ENCODE measurements at regions not wholly inside any gene's neighbourhood (a gene's known extent, or its start where the extent isn't known, plus 50 kb on each side); places are given as distances from the start of the nearest gene placed in this dataset.

GRCh38 chr4:163833669-163834068 is 339.2 kb downstream of the TMA16 start:
- H3K9me3 ChIP-seq (ENCODE audit: control insufficient read depth in 2 of 3, low read length in 3 of 3), result no peaks in the 10 kb centered on the region
- CTCF ChIA-PET, result no interaction called here
- no peaks in the 10 kb centered on the region for H3K27me3 ChIP-seq (ENCODE audit: control insufficient read depth in 2 of 2, insufficient read depth in 2 of 2, low read length in 2 of 2)

GRCh38 chr4:163846008-163846407 is 351.5 kb downstream of the TMA16 start:
- intact Hi-C loops (cut with micrococcal nuclease), result no loop called here
- Mint-ChIP-seq H3K9me3 (peaks cover 0 to 4% (median 0%) of the 10 kb centered on the region in 11 donors), H3K4me1 (no peaks in the 10 kb centered on the region), H3K27ac (no peak overlapping the region), H3K36me3 (peaks cover 0 to 4% (median 0%) of the 10 kb centered on the region in 5 donors), H3K4me3 (no peak overlapping the region), H3K27me3 (peaks cover 0 to 5% (median 0%) of the 10 kb centered on the region in 5 donors)
- no peak for ATAC-seq
- Histone ChIP-seq H3K9me3 (ENCODE audit: control insufficient read depth in 2 of 3, low read length in 3 of 3) (no peaks in the 10 kb centered on the region), H3K27me3 (ENCODE audit: control insufficient read depth in 2 of 2, insufficient read depth in 2 of 2, low read length in 2 of 2) (no peaks in the 10 kb centered on the region), H3K36me3 (ENCODE audit: control insufficient read depth in 2 of 3, insufficient read depth in 3 of 3, low read length in 3 of 3) (no peaks in the 10 kb centered on the region), H3K4me3 (ENCODE audit: low read length) (no peak overlapping the region), H3K27ac (ENCODE audit: low read depth, low read length) (no peak overlapping the region), H3K4me1 (ENCODE audit: control insufficient read depth in 2 of 2, insufficient read depth in 2 of 2, low read length in 2 of 2) (no peaks in the 10 kb centered on the region)
- ChIA-PET CTCF (no interaction called here), POLR2A (no interaction called here)
- no peak for DNase-seq

More at GRCh38 chr4:163833669-163834068, 339.2 kb downstream of the TMA16 start:
- no peaks in the 10 kb centered on the region for H3K4me1 Mint-ChIP-seq
- H3K4me3 ChIP-seq (ENCODE audit: low read length), result no peak overlapping the region
- H3K9me3 Mint-ChIP-seq, result peaks cover 0 to 6% (median 0%) of the 10 kb centered on the region in 11 donors
- peak overlapping the region in 1 of 9 donors; percentile 59 for H3K27ac Mint-ChIP-seq
- DNase-seq, result no peak
- H3K36me3 ChIP-seq (ENCODE audit: control insufficient read depth in 2 of 3, insufficient read depth in 3 of 3, low read length in 3 of 3), result no peaks in the 10 kb centered on the region
- H3K27ac ChIP-seq (ENCODE audit: low read depth, low read length), result no peak overlapping the region
- no peak for ATAC-seq
- peaks cover 0 to 4% (median 0%) of the 10 kb centered on the region in 5 donors for H3K36me3 Mint-ChIP-seq
- no peaks in the 10 kb centered on the region for H3K4me1 ChIP-seq (ENCODE audit: control insufficient read depth in 2 of 2, insufficient read depth in 2 of 2, low read length in 2 of 2)
- POLR2A ChIA-PET, result no interaction called here
- H3K27me3 Mint-ChIP-seq, result peaks cover 0 to 6% (median 0%) of the 10 kb centered on the region in 5 donors
- no peak overlapping the region for H3K4me3 Mint-ChIP-seq
- intact Hi-C loops (cut with micrococcal nuclease), result no loop called here

GRCh38 chr4:163852246-163852645 is 357.8 kb downstream of the TMA16 start:
- H3K9me3 ChIP-seq (ENCODE audit: control insufficient read depth in 2 of 3, low read length in 3 of 3), result no peaks in the 10 kb centered on the region
- no peak overlapping the region for H3K4me3 ChIP-seq (ENCODE audit: low read length)
- Mint-ChIP-seq H3K27me3 (peaks cover 0 to 5% (median 0%) of the 10 kb centered on the region in 5 donors), H3K27ac (no peak overlapping the region), H3K9me3 (peaks cover 0 to 4% (median 0%) of the 10 kb centered on the region in 11 donors), H3K36me3 (peaks cover 0 to 4% (median 0%) of the 10 kb centered on the region in 5 donors), H3K4me3 (no peak overlapping the region), H3K4me1 (no peaks in the 10 kb centered on the region)
- no peaks in the 10 kb centered on the region for H3K36me3 ChIP-seq (ENCODE audit: control insufficient read depth in 2 of 3, insufficient read depth in 3 of 3, low read length in 3 of 3)
- no peak overlapping the region for H3K27ac ChIP-seq (ENCODE audit: low read depth, low read length)
- ChIA-PET CTCF (interaction anchor here (0.9 kb wide), 1 partner anchor 15 kb away, joined by 3 read pairs; no protein-coding TSS in a partner anchor), POLR2A (no interaction called here)
- H3K4me1 ChIP-seq (ENCODE audit: control insufficient read depth in 2 of 2, insufficient read depth in 2 of 2, low read length in 2 of 2), result no peaks in the 10 kb centered on the region
- no peak for DNase-seq
- no peaks in the 10 kb centered on the region for H3K27me3 ChIP-seq (ENCODE audit: control insufficient read depth in 2 of 2, insufficient read depth in 2 of 2, low read length in 2 of 2)
- no peak for ATAC-seq
- intact Hi-C loops (cut with micrococcal nuclease), result no loop called here

GRCh38 chr4:163857903-163858302 is 363.4 kb downstream of the TMA16 start:
- DNase-seq, result no peak
- ATAC-seq, result no peak
- Histone ChIP-seq H3K4me3 (ENCODE audit: low read length) (no peak overlapping the region), H3K27me3 (ENCODE audit: control insufficient read depth in 2 of 2, insufficient read depth in 2 of 2, low read length in 2 of 2) (no peaks in the 10 kb centered on the region), H3K4me1 (ENCODE audit: control insufficient read depth in 2 of 2, insufficient read depth in 2 of 2, low read length in 2 of 2) (no peaks in the 10 kb centered on the region), H3K27ac (ENCODE audit: low read depth, low read length) (no peak overlapping the region), H3K36me3 (ENCODE audit: control insufficient read depth in 2 of 3, insufficient read depth in 3 of 3, low read length in 3 of 3) (no peaks in the 10 kb centered on the region), H3K9me3 (ENCODE audit: control insufficient read depth in 2 of 3, low read length in 3 of 3) (no peaks in the 10 kb centered on the region)
- intact Hi-C loops (cut with micrococcal nuclease), result no loop called here
- no peaks in the 10 kb centered on the region for H3K9me3 Mint-ChIP-seq
- CTCF ChIA-PET, result interaction anchor here (0.6 kb wide), 1 partner anchor 30 kb away, joined by 3 read pairs; no protein-coding TSS in a partner anchor
- no peak overlapping the region for H3K27ac Mint-ChIP-seq
- no peak overlapping the region for H3K4me3 Mint-ChIP-seq
- H3K36me3 Mint-ChIP-seq, result no peaks in the 10 kb centered on the region
- peaks cover 0 to 2% (median 0%) of the 10 kb centered on the region in 7 donors for H3K4me1 Mint-ChIP-seq
- POLR2A ChIA-PET, result no interaction called here
- H3K27me3 Mint-ChIP-seq, result peaks cover 0 to 12% (median 7%) of the 10 kb centered on the region in 5 donors

DNA sequence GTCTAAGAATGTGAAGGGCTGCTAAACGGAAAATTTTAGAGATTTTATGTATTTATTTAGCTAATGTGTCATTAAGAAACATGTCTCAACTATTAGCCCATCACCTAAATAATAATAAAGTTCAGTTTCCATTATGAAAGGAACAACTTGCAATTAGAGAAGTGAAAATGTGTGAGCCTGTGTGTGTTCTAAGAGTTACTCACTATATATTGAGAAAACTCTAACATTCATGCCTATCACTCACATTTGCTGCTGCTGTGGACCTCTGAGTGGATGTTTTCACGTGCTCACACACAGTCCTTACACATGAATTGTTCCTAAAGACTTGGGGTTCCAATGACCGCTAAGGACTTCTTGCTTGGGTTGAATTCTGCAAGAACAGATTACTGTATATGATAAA is 364.0 kb downstream of the TMA16 start:
- H3K36me3 Mint-ChIP-seq, result no peaks in the 10 kb centered on the region
- H3K36me3 ChIP-seq (ENCODE audit: control insufficient read depth in 2 of 3, insufficient read depth in 3 of 3, low read length in 3 of 3), result no peaks in the 10 kb centered on the region
- H3K9me3 ChIP-seq (ENCODE audit: control insufficient read depth in 2 of 3, low read length in 3 of 3), result no peaks in the 10 kb centered on the region
- H3K4me1 Mint-ChIP-seq, result peaks cover 0 to 6% (median 0%) of the 10 kb centered on the region in 7 donors
- no peak for ATAC-seq
- no peak for DNase-seq
- no peak overlapping the region for H3K4me3 Mint-ChIP-seq
- no peak overlapping the region for H3K4me3 ChIP-seq (ENCODE audit: low read length)
- ChIA-PET CTCF (no interaction called here), POLR2A (no interaction called here)
- no peaks in the 10 kb centered on the region for H3K4me1 ChIP-seq (ENCODE audit: control insufficient read depth in 2 of 2, insufficient read depth in 2 of 2, low read length in 2 of 2)
- no peaks in the 10 kb centered on the region for H3K27me3 ChIP-seq (ENCODE audit: control insufficient read depth in 2 of 2, insufficient read depth in 2 of 2, low read length in 2 of 2)
- H3K27ac ChIP-seq (ENCODE audit: low read depth, low read length), result no peak overlapping the region
- intact Hi-C loops (cut with micrococcal nuclease), result no loop called here
- H3K27ac Mint-ChIP-seq, result no peak overlapping the region
- peaks cover 0 to 12% (median 7%) of the 10 kb centered on the region in 5 donors for H3K27me3 Mint-ChIP-seq
- no peaks in the 10 kb centered on the region for H3K9me3 Mint-ChIP-seq

DNA sequence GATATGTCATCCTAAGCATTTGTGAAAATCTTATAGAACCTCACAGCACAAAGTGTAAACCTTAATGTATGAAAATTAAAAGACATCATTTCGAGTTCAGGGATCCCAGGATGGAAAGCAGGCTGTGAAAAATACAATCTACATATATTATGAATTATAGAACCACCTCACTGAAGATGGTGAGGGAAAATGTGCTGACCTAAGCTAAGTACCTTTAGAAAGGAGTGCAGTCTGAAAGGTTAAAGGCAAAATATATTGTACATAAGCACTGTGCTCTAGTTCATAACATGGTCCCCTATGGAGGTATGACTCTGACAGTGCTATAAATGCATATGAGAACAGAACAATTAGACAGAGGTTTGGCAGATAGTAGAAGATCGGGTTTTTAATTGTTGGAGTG is 368.6 kb downstream of the TMA16 start:
- no peak for ATAC-seq
- H3K4me1 Mint-ChIP-seq, result peaks cover 0 to 6% (median 0%) of the 10 kb centered on the region in 7 donors
- no peaks in the 10 kb centered on the region for H3K36me3 Mint-ChIP-seq
- Histone ChIP-seq H3K27ac (ENCODE audit: low read depth, low read length) (no peak overlapping the region), H3K36me3 (ENCODE audit: control insufficient read depth in 2 of 3, insufficient read depth in 3 of 3, low read length in 3 of 3) (no peaks in the 10 kb centered on the region), H3K4me3 (ENCODE audit: low read length) (no peak overlapping the region), H3K27me3 (ENCODE audit: control insufficient read depth in 2 of 2, insufficient read depth in 2 of 2, low read length in 2 of 2) (no peaks in the 10 kb centered on the region), H3K9me3 (ENCODE audit: control insufficient read depth in 2 of 3, low read length in 3 of 3) (no peaks in the 10 kb centered on the region), H3K4me1 (ENCODE audit: control insufficient read depth in 2 of 2, insufficient read depth in 2 of 2, low read length in 2 of 2) (no peaks in the 10 kb centered on the region)
- POLR2A ChIA-PET, result no interaction called here
- DNase-seq, result no peak
- CTCF ChIA-PET, result no interaction called here
- intact Hi-C loops (cut with micrococcal nuclease), result no loop called here
- peaks cover 0 to 12% (median 7%) of the 10 kb centered on the region in 5 donors for H3K27me3 Mint-ChIP-seq
- H3K27ac Mint-ChIP-seq, result no peak overlapping the region
- no peaks in the 10 kb centered on the region for H3K9me3 Mint-ChIP-seq
- H3K4me3 Mint-ChIP-seq, result no peak overlapping the region

DNA sequence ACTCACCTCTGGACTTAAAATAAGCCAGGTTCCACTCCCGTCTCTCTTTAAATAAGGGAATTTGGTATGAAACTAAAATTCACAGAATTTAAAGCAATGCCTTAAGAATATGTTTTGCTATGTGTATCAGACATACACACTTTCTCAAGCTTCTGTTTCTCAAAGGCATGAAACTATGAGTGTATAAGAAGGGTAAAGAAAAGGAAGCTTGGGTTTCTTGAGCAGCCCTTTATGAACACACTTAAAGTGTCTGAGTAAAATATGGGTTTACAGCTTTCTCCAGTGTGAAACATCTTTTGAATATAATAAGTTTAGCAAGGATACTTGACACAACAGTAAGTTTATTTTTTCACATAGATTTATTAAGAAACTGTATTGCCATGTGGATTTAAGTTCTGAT is 370.5 kb downstream of the TMA16 start:
- no peak for DNase-seq
- CTCF ChIA-PET, result no interaction called here

More for the DNA sequence above, 370.5 kb downstream of the TMA16 start:
- Histone ChIP-seq H3K4me1 (ENCODE audit: control insufficient read depth in 2 of 2, insufficient read depth in 2 of 2, low read length in 2 of 2) (no peaks in the 10 kb centered on the region), H3K36me3 (ENCODE audit: control insufficient read depth in 2 of 3, insufficient read depth in 3 of 3, low read length in 3 of 3) (no peaks in the 10 kb centered on the region), H3K4me3 (ENCODE audit: low read length) (no peak overlapping the region), H3K27ac (ENCODE audit: low read depth, low read length) (no peak overlapping the region), H3K9me3 (ENCODE audit: control insufficient read depth in 2 of 3, low read length in 3 of 3) (no peaks in the 10 kb centered on the region), H3K27me3 (ENCODE audit: control insufficient read depth in 2 of 2, insufficient read depth in 2 of 2, low read length in 2 of 2) (no peaks in the 10 kb centered on the region)
- Mint-ChIP-seq H3K4me1 (peaks cover 0 to 6% (median 0%) of the 10 kb centered on the region in 7 donors), H3K36me3 (no peaks in the 10 kb centered on the region), H3K27ac (no peak overlapping the region), H3K4me3 (no peak overlapping the region), H3K9me3 (no peaks in the 10 kb centered on the region), H3K27me3 (peaks cover 0 to 5% (median 1%) of the 10 kb centered on the region in 5 donors)
- intact Hi-C loops (cut with micrococcal nuclease), result no loop called here
- no peak for ATAC-seq
- POLR2A ChIA-PET, result interaction anchor here (0.8 kb wide), 1 partner anchor 39 kb away, joined by 3 read pairs; no protein-coding TSS in a partner anchor
